Fibroblast of the aortic adventitia (primary cell): ENCODE measurements at regions not wholly inside any gene's neighbourhood (a gene's known extent, or its start where the extent isn't known, plus 50 kb on each side); places are given as distances from the start of the nearest gene placed in this dataset.

Source experiments
- DNase-seq: peaks from one replicate; pipeline ENCODE4 v3.0.0-alpha.2; 2010; ENCODE audit warnings: low read depth
- H3K4me3 ChIP-seq: 2 replicates; pipeline ENCODE4 v1.5.1; 2011; ENCODE audit warnings: low read depth, mild to moderate bottlenecking, control low read depth, low read length, moderate library complexity
- TF ChIP-seq, protein P1 (sequence below): IDR thresholded peaks from 2 replicates; pipeline ENCODE4 v1.5.1; 2011; ENCODE audit warnings: mild to moderate bottlenecking, low read length, control low read depth, inconsistent platforms; ENCODE audit not compliant: insufficient read depth

DNA sequence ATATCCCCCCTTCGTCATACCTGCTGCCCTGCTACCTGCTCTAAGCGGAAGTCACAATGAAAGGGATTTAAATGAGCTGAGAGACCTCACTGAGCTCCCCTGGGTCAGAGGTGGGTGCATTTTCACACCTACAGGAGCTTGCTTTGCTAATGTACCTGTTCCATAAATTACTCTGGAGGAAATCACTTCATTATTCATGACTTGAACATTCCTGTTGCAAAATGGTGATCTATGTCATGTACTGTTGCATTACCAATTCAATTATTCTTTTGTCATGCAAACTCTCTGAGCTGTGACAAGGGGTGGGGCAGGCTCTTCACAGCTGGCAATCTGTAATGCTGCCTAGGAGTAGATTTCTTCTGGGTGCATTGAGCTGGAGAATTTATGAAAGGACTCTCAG is 761.3 kb downstream of the TSN start:
- no peak overlapping the region for H3K4me3 ChIP-seq
- no peak for DNase-seq
- TF ChIP-seq, protein P1, sequence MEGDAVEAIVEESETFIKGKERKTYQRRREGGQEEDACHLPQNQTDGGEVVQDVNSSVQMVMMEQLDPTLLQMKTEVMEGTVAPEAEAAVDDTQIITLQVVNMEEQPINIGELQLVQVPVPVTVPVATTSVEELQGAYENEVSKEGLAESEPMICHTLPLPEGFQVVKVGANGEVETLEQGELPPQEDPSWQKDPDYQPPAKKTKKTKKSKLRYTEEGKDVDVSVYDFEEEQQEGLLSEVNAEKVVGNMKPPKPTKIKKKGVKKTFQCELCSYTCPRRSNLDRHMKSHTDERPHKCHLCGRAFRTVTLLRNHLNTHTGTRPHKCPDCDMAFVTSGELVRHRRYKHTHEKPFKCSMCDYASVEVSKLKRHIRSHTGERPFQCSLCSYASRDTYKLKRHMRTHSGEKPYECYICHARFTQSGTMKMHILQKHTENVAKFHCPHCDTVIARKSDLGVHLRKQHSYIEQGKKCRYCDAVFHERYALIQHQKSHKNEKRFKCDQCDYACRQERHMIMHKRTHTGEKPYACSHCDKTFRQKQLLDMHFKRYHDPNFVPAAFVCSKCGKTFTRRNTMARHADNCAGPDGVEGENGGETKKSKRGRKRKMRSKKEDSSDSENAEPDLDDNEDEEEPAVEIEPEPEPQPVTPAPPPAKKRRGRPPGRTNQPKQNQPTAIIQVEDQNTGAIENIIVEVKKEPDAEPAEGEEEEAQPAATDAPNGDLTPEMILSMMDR = no peak

DNA sequence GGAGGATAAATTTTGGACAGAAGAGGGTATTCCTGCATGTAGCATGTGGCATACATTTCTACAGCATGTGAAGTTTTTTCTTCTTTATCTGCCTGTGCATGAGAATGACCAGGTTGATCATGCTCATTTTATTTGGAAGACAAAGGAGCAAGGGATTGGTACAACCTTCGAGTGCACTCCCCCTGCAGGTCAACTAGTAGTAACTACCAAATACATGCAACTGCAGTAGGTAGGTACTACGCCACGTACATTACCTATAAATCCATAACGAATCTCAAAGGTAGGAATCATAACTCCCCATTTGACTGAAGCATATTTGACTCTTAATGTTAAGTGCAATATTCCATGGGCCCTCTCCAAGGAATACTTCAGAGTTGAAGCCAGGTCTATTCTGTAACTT is 763.9 kb downstream of the TSN start:
- no peak for DNase-seq
- TF ChIP-seq, protein P1 = peak; percentile 4

DNA sequence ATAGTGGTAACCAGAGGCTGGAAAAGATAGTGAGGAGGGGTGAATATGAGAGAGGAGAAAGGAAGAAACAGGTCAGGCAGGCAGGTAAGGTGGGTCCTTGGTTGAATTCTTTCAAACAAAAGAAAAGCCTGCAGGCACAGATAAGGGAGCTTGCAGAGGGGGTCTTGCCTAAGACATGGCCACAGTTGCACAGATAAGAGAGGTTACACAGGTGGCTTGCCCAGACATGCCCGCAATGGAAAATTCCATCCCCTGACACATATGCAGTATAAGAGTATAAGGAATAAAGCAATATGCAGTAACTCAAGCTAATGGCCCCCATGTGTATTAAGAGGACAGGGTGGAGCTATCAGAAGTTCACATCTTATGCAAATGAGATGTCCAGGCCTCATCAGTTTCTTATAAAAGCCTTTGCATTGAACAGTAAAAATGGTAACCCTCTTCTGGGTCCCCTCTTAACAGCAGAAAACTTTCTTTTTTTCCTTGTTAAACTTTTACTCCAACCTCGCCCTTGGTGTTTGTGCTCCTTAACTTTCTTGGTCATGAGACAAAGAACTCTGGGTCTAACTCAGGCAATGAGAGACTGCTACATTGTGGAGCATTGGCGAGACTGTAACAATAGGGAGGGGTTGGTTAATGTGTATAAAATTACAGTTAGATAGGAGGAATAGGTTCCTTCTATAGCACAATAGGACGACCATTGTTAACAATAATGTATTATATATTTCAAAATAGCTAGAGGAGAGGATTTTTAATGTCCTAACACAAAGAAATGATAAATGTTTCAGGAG is 764.6 kb downstream of the TSN start:
- H3K4me3 ChIP-seq = no peak overlapping the region
- TF ChIP-seq, protein P1 = no peak
- DNase-seq = no peak

More for the DNA sequence above, 763.9 kb downstream of the TSN start:
- no peak overlapping the region for H3K4me3 ChIP-seq

DNA sequence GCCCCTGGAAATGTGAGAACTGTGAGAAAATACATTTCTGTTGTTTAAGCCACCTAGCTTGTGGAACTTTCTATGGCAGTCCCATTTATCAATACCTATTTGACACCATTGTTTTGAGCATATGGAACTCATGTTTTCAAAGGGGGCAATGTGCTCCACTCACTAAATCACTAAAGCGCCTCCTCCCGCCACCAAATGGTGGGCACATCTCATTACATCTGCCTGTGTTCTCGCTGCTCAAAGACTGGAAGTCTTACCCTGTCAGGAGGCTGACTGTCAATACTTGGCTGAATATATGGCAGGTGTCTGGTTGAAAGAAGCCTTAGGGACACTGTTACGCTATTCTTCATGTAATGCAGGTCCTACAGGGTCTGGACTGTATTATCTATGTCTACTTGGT is 767.7 kb downstream of the TSN start:
- no peak overlapping the region for H3K4me3 ChIP-seq
- TF ChIP-seq, protein P1 = no peak
- DNase-seq = no peak

DNA sequence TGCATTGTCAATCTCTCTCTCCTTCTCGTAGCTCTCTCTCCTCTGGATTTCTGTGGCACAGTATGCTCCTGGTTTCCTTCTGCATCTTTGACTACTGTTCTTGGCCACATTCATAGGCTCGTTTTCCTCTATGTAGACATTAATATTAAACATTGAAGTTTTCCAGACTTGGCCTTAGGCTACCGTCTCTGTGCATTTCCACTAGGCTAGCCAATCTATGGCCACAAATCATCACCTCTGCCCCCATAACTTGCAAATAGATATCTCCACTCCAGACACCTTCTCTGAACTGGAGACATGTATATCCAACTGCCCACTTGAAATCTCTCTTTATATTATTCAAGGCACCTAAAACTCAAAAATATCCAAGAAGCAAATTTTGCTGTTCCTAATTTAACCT is 768.5 kb downstream of the TSN start:
- DNase-seq = no peak
- TF ChIP-seq, protein P1 = no peak
- no peak overlapping the region for H3K4me3 ChIP-seq

DNA sequence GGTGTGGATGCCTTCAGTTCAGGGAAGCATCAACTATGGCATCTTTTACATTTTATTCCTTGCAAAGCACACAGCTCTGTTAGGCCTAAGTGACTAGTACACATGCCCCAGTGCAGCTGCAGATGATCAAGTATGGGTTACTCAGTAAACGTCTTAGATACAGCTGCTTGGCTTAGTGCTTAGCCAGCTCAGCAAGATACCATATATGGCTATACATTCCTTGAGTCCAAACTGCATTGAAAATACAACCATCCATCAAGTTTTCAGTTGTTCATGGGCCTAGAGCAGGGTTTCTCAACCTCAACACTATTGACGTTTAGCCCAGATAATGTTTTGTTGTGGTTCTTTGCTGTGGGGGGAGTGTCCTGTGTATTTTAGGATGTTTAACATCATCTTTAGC is 769.9 kb downstream of the TSN start:
- no peak overlapping the region for H3K4me3 ChIP-seq
- no peak for DNase-seq
- TF ChIP-seq, protein P1 = no peak

DNA sequence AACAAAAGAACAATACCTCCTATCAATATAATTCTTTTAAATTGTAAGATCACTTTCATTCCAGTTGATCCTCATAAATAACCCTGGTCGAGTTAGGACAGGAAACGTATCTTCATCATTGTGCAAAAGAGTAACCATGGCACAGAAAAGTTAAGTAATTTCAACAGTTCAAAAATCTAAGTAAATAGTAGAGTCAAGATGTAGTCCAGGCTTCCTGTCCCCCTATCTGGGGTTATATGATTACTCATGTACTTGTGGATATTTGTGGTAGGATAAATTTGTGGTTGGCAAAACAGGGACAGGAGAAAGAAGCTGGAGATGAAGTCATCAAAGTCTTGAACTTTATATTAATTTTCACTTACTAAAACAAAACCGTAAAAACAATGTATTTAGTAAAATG is 772.6 kb downstream of the TSN start:
- no peak for DNase-seq
- TF ChIP-seq, protein P1 = no peak
- H3K4me3 ChIP-seq = no peak overlapping the region
